ENCODE measurements at regions not wholly inside any gene's neighbourhood (a gene's known extent, or its start where the extent isn't known, plus 50 kb on each side); places are given as distances from the start of the nearest gene placed in this dataset.
A peak's percentile ranks its signal among the peaks of the same experiment; 100 is the strongest.

DNA sequence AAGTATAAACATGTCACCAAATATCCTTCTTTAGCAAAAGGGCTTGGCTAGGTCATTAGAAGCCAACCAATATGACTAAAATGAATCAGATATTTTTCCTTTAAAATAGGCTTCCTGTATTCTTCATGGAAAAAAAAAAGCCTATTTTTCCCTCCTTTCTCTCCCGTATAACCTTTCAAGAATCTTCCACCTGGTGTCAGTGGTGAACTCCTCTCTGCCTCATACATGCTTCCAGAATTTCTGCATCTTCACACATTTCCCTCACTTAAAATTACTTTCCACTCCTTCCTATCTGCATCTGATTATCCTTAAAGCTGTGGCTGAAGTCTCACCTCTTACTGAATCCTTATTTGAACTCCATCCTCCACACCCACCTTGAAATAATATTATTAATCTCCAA, 116.9 kb upstream of the FANCL start:
- H3K4me1 ChIP-seq (ENCODE audit: control insufficient read depth, insufficient read depth, low read length), result no peaks in the 10 kb centered on the region
- H3K27ac Mint-ChIP-seq, result no peak overlapping the region
- no peaks in the 10 kb centered on the region for H3K9me3 Mint-ChIP-seq
- no peak overlapping the region for H3K9ac ChIP-seq (ENCODE audit: extremely low read depth, low read length, poor library complexity, severe bottlenecking)
- no peaks in the 10 kb centered on the region for H3K27me3 Mint-ChIP-seq (ENCODE audit: insufficient read depth)
- WGBS, 2 experiments (ENCODE audit: insufficient coverage in 1 of 2, insufficient read length in 1 of 2), result 48 to 50% methylated on average over 1 of the region's 1 CpG
- no peak overlapping the region for H3K4me3 Mint-ChIP-seq
- no peaks in the 10 kb centered on the region for H3K27me3 ChIP-seq (ENCODE audit: control insufficient read depth, insufficient read depth, low read length, poor library complexity, severe bottlenecking)
- TF ChIP-seq, protein P1, sequence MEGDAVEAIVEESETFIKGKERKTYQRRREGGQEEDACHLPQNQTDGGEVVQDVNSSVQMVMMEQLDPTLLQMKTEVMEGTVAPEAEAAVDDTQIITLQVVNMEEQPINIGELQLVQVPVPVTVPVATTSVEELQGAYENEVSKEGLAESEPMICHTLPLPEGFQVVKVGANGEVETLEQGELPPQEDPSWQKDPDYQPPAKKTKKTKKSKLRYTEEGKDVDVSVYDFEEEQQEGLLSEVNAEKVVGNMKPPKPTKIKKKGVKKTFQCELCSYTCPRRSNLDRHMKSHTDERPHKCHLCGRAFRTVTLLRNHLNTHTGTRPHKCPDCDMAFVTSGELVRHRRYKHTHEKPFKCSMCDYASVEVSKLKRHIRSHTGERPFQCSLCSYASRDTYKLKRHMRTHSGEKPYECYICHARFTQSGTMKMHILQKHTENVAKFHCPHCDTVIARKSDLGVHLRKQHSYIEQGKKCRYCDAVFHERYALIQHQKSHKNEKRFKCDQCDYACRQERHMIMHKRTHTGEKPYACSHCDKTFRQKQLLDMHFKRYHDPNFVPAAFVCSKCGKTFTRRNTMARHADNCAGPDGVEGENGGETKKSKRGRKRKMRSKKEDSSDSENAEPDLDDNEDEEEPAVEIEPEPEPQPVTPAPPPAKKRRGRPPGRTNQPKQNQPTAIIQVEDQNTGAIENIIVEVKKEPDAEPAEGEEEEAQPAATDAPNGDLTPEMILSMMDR (conservative IDR thresholded peaks at IDR 0.05), result peak; percentile 48
- no peak overlapping the region for H3K4me3 ChIP-seq (ENCODE audit: low read length)
- H3K4me1 Mint-ChIP-seq, result peaks cover 32% of the 10 kb centered on the region
- H3K9me3 ChIP-seq (ENCODE audit: control insufficient read depth, low read length), result no peaks in the 10 kb centered on the region
- no peaks in the 10 kb centered on the region for H3K36me3 Mint-ChIP-seq (ENCODE audit: low read depth)
- no peaks in the 10 kb centered on the region for H3K36me3 ChIP-seq (ENCODE audit: control insufficient read depth, insufficient read depth, low read length)
- no peak for DNase-seq
- no peak overlapping the region for H3K27ac ChIP-seq (ENCODE audit: low read depth, low read length)

DNA sequence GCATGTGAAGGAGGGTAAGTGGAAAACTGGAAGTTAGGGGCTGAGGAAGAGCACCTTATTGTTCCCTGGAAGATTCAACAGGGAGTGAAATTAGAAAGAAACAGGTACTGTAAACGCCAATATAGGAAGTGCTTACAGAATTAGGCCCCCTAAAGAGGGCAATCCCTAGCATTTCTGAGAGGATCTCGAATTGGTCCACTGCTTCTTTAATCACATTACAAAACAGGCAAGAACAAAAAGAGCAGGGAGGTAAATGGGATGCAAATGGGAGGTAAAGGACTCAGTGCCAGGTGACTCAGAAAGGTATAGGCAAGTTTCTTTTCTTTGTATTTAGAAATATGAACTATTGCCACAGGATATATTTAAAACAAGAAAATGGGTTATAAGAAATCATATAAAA, 116.4 kb upstream of the FANCL start:
- H3K27ac ChIP-seq (ENCODE audit: low read depth, low read length), result no peak overlapping the region
- Mint-ChIP-seq H3K27ac (no peak overlapping the region), H3K36me3 (ENCODE audit: low read depth) (no peaks in the 10 kb centered on the region), H3K27me3 (ENCODE audit: insufficient read depth) (no peaks in the 10 kb centered on the region), H3K4me1 (peaks cover 31% of the 10 kb centered on the region), H3K4me3 (no peak overlapping the region), H3K9me3 (no peaks in the 10 kb centered on the region)
- no peaks in the 10 kb centered on the region for H3K36me3 ChIP-seq (ENCODE audit: control insufficient read depth, insufficient read depth, low read length)
- H3K27me3 ChIP-seq (ENCODE audit: control insufficient read depth, insufficient read depth, low read length, poor library complexity, severe bottlenecking), result no peaks in the 10 kb centered on the region
- no peaks in the 10 kb centered on the region for H3K4me1 ChIP-seq (ENCODE audit: control insufficient read depth, insufficient read depth, low read length)
- TF ChIP-seq, protein P1 (conservative IDR thresholded peaks at IDR 0.05), result no peak
- no peaks in the 10 kb centered on the region for H3K9me3 ChIP-seq (ENCODE audit: control insufficient read depth, low read length)
- 20 to 34% methylated on average over 1 to 2 of the region's 2 CpGs for WGBS, 2 experiments (ENCODE audit: insufficient coverage in 1 of 2, insufficient read length in 1 of 2)
- DNase-seq, result no peak
- no peak overlapping the region for H3K4me3 ChIP-seq (ENCODE audit: low read length)
- no peak overlapping the region for H3K9ac ChIP-seq (ENCODE audit: extremely low read depth, low read length, poor library complexity, severe bottlenecking)

DNA sequence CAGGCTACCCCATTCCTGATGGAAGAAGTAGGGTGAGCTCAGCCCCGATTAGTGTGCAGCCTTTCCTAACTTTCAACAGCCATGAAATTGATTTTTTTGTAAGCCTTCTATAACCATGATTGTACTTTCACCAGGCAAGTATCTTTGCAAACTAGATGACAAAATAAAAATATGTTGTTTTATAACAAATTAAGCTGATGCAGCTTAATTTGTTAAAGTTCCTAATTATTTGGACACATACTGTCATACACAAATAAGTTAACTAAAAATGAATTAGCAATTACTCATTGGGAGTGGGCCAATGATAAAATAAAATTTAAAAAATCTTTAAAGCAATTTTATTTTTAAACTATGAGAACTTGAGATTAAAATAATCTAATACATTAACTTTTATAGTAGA, 113.1 kb upstream of the FANCL start:
- no peaks in the 10 kb centered on the region for H3K9me3 Mint-ChIP-seq
- WGBS, 2 experiments (ENCODE audit: insufficient coverage in 1 of 2, insufficient read length in 1 of 2), result 85% methylated on average over 1 of the region's 1 CpG; no CpG with 5 or more reads in 1 of the 2 experiments
- no peaks in the 10 kb centered on the region for H3K9me3 ChIP-seq (ENCODE audit: control insufficient read depth, low read length)
- no peaks in the 10 kb centered on the region for H3K4me1 ChIP-seq (ENCODE audit: control insufficient read depth, insufficient read depth, low read length)
- no peaks in the 10 kb centered on the region for H3K36me3 Mint-ChIP-seq (ENCODE audit: low read depth)
- no peak overlapping the region for H3K9ac ChIP-seq (ENCODE audit: extremely low read depth, low read length, poor library complexity, severe bottlenecking)
- no peak for DNase-seq
- H3K27ac Mint-ChIP-seq, result no peak overlapping the region
- H3K4me1 Mint-ChIP-seq, result peaks cover 16% of the 10 kb centered on the region
- no peak overlapping the region for H3K27ac ChIP-seq (ENCODE audit: low read depth, low read length)
- TF ChIP-seq, protein P1 (conservative IDR thresholded peaks at IDR 0.05), result no peak
- H3K4me3 ChIP-seq (ENCODE audit: low read length), result no peak overlapping the region
- H3K27me3 Mint-ChIP-seq (ENCODE audit: insufficient read depth), result no peaks in the 10 kb centered on the region
- H3K27me3 ChIP-seq (ENCODE audit: control insufficient read depth, insufficient read depth, low read length, poor library complexity, severe bottlenecking), result no peaks in the 10 kb centered on the region
- no peaks in the 10 kb centered on the region for H3K36me3 ChIP-seq (ENCODE audit: control insufficient read depth, insufficient read depth, low read length)
- H3K4me3 Mint-ChIP-seq, result no peak overlapping the region

Data from endodermal cell (in vitro differentiated cells).